Endothelial cell (in vitro differentiated cells): ENCODE measurements at regions not wholly inside any gene's neighbourhood (a gene's known extent, or its start where the extent isn't known, plus 50 kb on each side); places are given as distances from the start of the nearest gene placed in this dataset.

Experiments
- DNase-seq: peaks from one replicate; pipeline ENCODE4 v3.0.0; 2021; ENCODE audit warnings: low spot score
- H3K27ac Mint-ChIP-seq: one replicate; pipeline ENCODE4 v1.8.0; 2021; ENCODE audit warnings: mixed read lengths, inconsistent platforms; ENCODE audit not compliant: unreplicated experiment
- H3K27me3 Mint-ChIP-seq: one replicate; pipeline ENCODE4 v1.8.0; 2021; ENCODE audit warnings: mild to moderate bottlenecking, moderate library complexity, mixed read lengths, inconsistent platforms; ENCODE audit not compliant: unreplicated experiment
- H3K36me3 Mint-ChIP-seq: one replicate; pipeline ENCODE4 v1.8.0; 2021; ENCODE audit warnings: mild to moderate bottlenecking, low read depth, mixed read lengths, inconsistent platforms; ENCODE audit not compliant: unreplicated experiment
- H3K4me1 Mint-ChIP-seq: one replicate; pipeline ENCODE4 v1.8.0; 2021; ENCODE audit warnings: mild to moderate bottlenecking, mixed read lengths, inconsistent platforms; ENCODE audit not compliant: unreplicated experiment
- H3K4me3 Mint-ChIP-seq: one replicate; pipeline ENCODE4 v1.8.0; 2021; ENCODE audit warnings: mild to moderate bottlenecking, mixed read lengths, inconsistent platforms; ENCODE audit not compliant: unreplicated experiment
- H3K9me3 Mint-ChIP-seq: one replicate; pipeline ENCODE4 v1.8.0; 2021; ENCODE audit warnings: mixed read lengths, inconsistent platforms; ENCODE audit not compliant: unreplicated experiment
- CTCF ChIP-seq: fragments of 200-600 bp; sonication (generic); IDR thresholded peaks from one replicate; pipeline ENCODE4 v1.5.0; 2021; ENCODE audit warnings: antibody characterized with exemption; ENCODE audit not compliant: unreplicated experiment

- no peaks in the 10 kb centered on the region for H3K36me3 Mint-ChIP-seq
- H3K27ac Mint-ChIP-seq = no peak overlapping the region
- TF ChIP-seq CTCF = no peak
- H3K9me3 Mint-ChIP-seq = no peaks in the 10 kb centered on the region
- peaks cover 1% of the 10 kb centered on the region for H3K27me3 Mint-ChIP-seq
- H3K4me1 Mint-ChIP-seq = no peaks in the 10 kb centered on the region
- no peak for DNase-seq
- no peak overlapping the region for H3K4me3 Mint-ChIP-seq
Measured at GRCh38 chr15:98363955-98364354, 284.4 kb upstream of the IGF1R start.

- Mint-ChIP-seq H3K9me3 (no peaks in the 10 kb centered on the region), H3K4me1 (peaks cover 4% of the 10 kb centered on the region), H3K4me3 (no peak overlapping the region), H3K36me3 (no peaks in the 10 kb centered on the region), H3K27me3 (peaks cover 1% of the 10 kb centered on the region), H3K27ac (no peak overlapping the region)
- TF ChIP-seq CTCF = no peak
- no peak for DNase-seq
Measured at GRCh38 chr15:98369081-98369716, 279.1 kb upstream of the IGF1R start.

- Mint-ChIP-seq H3K9me3 (no peaks in the 10 kb centered on the region), H3K4me3 (no peak overlapping the region), H3K4me1 (peaks cover 4% of the 10 kb centered on the region), H3K36me3 (no peaks in the 10 kb centered on the region), H3K27ac (no peak overlapping the region), H3K27me3 (no peaks in the 10 kb centered on the region)
- no peak for TF ChIP-seq CTCF
- no peak for DNase-seq
Measured at GRCh38 chr15:98375513-98376340, 272.6 kb upstream of the IGF1R start.

GRCh38 chr15:98380721-98381120, 267.6 kb upstream of the IGF1R start:
- Mint-ChIP-seq H3K27me3 (no peaks in the 10 kb centered on the region), H3K36me3 (peaks cover 2% of the 10 kb centered on the region), H3K27ac (no peak overlapping the region), H3K4me1 (no peaks in the 10 kb centered on the region), H3K4me3 (no peak overlapping the region), H3K9me3 (no peaks in the 10 kb centered on the region)
- TF ChIP-seq CTCF = no peak
- DNase-seq = no peak

- no peaks in the 10 kb centered on the region for H3K9me3 Mint-ChIP-seq
- no peak for DNase-seq
- peaks cover 2% of the 10 kb centered on the region for H3K36me3 Mint-ChIP-seq
- no peak overlapping the region for H3K27ac Mint-ChIP-seq
- no peaks in the 10 kb centered on the region for H3K27me3 Mint-ChIP-seq
- no peak for TF ChIP-seq CTCF
- no peaks in the 10 kb centered on the region for H3K4me1 Mint-ChIP-seq
- H3K4me3 Mint-ChIP-seq = no peak overlapping the region
Measured at GRCh38 chr15:98381446-98381845, 266.9 kb upstream of the IGF1R start.
